Fibroblast of peridontal ligament (primary cell): ENCODE measurements at regions not wholly inside any gene's neighbourhood (a gene's known extent, or its start where the extent isn't known, plus 50 kb on each side); places are given as distances from the start of the nearest gene placed in this dataset.
A peak's percentile ranks its signal among the peaks of the same experiment; 100 is the strongest.

Experiments
- DNase-seq: peaks from one replicate; pipeline ENCODE4 v3.0.0-alpha.2; 2010; ENCODE audit errors: extremely low read depth

GRCh38 chr5:126199467-126199866 lies 223.7 kb upstream of the GRAMD2B start:
- no peak for DNase-seq

DNA sequence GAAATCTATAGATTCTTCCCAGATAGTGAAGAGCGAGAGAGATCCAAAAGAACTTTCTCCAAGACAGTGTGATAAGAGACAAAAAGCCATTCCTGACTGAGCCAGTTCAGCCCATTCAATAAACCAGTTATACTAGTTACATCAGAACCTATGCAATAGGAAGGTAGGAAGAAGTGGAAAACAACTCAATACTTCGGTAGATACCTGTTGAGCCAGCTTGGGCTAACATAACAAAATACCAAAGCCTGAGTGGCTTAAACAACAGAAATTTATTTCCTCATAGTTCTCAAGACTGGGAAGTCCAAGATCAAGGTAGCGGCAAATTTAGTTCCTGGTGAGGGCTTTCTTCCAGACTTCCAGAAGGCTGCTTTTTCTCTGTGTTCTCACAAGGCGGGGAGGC lies 214.5 kb upstream of the GRAMD2B start:
- no peak for DNase-seq

DNA sequence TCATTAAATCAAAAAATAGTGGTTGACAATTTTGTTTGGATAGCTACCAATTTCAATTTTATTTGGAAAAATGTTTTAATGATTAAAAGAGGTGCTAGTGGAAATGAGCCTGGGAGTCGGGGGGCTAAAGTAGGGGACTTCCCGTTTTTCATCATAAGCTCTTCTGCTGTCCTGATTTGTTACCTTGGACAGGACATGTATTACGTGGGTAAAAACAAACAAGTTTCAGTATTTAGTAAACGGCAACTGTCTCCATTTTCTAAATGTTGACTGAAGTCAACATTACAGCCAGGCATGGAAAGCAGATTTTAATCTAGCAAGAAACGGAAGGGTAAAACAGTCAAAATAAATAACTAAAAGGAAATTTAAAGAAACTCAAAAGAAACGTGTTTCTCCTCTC lies 212.3 kb upstream of the GRAMD2B start:
- no peak for DNase-seq

DNA sequence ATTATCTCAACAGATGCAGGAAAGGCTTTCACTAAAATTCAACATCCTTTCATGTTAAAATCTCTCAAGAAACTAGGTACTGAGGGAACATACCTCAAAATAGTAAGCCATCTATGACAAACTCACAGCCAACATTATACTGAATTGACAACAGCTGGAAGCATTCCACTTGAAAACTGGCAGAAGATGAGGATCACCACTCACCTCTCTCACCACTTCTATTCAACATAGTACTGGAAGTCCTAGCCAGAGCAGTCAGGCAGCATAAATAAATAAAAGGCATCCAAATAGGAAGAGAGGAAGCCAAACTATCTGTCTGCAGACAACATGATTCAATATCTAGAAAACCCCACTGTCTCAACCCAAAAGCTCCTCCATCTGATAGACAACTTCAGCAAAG lies 203.6 kb upstream of the GRAMD2B start:
- no peak for DNase-seq

GRCh38 chr5:126220725-126221124 lies 202.5 kb upstream of the GRAMD2B start:
- DNase-seq, result no peak

DNA sequence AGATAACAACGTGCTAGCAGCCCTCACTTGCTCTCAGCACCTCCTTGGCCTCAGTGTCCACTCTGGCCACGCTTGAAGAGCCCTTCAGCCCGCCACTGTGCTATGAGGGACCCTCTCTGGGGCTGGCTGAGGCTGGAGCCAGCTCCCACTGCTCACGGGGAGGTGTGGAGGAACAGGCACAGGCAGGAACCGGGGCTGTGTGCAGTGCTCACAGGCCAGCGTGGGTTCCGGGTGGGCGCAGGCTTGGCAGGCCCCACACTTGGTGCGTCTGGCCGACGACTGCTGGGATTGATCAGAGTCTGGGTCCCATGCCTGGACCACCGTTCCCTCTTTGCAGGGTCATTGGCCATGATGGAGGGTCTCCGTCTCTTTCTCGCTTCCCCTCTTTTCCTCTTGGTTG lies 194.3 kb upstream of the GRAMD2B start:
- no peak for DNase-seq

DNA sequence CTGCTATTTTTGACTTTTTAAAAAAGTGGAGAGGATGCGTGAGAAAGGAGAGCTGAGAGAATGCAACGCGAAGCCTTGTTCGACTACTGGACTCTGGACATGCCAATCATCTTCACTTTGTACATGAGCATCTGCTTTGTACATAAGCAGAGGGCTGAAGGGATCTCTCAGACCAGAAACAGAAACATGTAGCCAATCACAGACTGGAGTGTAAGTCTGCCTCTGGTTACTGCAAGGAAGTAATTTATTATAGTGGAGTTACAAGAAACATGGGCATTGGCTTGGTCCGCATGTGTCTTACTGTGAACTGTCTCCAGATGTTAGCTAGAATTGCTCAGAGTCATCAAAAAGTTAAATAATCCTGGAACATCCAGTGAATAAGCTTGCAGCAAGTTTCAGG lies 190.0 kb upstream of the GRAMD2B start:
- DNase-seq, result peak; percentile 3

DNA sequence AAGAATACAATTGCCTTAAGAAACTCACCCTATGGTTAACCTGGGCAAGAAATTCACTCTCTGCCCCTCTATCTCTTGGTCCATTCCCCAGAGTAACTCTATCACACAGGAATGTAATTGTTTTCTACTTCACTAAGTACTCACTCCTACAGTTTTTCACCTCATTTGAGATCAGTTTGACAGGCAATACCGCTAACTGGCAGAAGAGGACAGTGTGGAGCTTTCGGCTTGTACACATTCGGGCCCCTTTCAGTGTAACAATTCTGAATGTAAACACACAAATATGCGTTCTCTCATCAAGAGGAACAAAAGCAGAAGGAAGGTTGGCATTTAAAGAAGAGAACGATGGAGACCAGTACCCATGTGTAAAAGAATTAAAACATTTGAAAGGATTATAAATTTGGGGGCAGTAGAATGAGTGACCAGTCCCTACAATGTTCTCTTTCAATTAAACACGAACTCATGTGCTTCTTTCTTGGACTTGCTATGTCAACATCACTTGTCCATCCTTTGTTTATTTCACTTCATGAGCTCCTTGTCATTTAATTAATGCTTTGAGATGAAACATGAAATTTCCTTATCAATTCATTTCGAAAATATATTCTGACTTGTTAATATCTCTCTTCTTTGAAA lies 188.5 kb upstream of the GRAMD2B start:
- peak; percentile 30 for DNase-seq

GRCh38 chr5:126235628-126236027 lies 187.6 kb upstream of the GRAMD2B start:
- no peak for DNase-seq

DNA sequence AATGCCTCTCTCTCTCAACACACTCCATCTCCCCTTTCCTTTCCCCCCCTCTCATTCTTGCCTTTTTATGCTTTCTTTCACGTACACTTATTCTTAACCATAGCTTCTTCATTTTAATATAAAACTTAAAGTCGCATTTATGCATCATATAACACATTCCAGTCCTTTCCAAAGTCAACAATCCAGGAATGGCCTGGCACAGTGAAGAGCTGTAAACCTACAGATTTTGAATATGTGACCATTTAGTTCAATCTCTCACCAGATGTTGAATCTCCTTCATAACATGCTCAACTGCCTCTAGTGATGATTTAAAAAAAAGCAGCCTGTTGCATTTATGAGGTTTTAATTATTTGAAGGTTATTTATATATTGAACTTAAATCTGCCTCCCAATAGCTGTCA lies 186.2 kb upstream of the GRAMD2B start:
- DNase-seq, result no peak

- DNase-seq, result no peak
Observed at GRCh38 chr5:126248611-126249010, 174.6 kb upstream of the GRAMD2B start.

- DNase-seq, result no peak
Observed at GRCh38 chr5:126251024-126251423, 172.2 kb upstream of the GRAMD2B start.

GRCh38 chr5:126253406-126253805 lies 169.8 kb upstream of the GRAMD2B start:
- no peak for DNase-seq

DNA sequence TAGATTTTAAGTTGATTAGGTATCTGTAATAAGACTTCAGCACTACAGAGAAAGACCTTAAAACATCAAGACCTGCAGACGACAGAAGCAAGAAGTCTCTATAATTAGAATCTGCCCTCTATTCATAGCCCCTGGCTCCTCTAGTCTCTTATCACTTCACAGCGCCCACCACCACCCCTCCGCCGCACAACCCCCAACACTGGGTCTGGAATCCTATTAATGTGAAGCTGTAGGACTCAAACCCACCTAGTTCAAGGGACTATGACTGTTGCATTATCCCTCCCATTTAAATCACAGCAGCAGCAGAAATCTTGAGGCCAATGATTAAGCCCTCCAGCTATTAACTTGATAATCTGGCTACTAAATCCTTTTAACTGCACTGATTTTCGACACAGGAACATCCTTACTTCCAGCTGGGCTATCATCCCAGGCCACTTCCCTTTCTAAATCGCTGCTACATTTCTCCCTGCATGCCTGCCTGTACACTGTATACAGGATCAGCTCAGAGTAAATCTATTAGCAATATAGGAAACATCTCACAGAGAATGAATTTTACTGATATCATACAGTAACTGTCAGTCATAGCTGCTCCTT lies 159.5 kb upstream of the GRAMD2B start:
- DNase-seq, result no peak

DNA sequence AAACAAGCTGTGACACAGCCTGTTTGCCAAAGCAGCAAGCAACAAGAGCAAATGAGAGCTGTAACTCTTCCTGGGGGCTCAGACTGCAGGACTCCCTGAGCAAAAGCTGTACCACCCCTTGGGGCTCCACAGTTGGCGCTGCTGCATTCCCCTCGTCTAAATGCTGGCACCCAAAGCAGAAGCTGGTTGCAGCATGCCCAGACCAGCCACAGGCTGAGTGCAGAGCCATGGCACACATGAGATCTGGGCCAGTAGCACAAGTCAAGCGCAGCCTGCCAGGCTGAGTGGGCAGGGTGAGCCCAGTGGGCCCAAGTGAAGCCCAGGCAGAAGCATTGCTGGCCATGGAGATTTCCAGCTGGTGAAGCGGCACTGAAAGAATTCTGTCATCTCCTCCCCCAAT lies 157.3 kb upstream of the GRAMD2B start:
- no peak for DNase-seq

GRCh38 chr5:126267438-126267837 lies 155.8 kb upstream of the GRAMD2B start:
- DNase-seq, result no peak

GRCh38 chr5:126268697-126269315 lies 154.4 kb upstream of the GRAMD2B start:
- no peak for DNase-seq

GRCh38 chr5:126269511-126269910 lies 153.7 kb upstream of the GRAMD2B start:
- no peak for DNase-seq

DNA sequence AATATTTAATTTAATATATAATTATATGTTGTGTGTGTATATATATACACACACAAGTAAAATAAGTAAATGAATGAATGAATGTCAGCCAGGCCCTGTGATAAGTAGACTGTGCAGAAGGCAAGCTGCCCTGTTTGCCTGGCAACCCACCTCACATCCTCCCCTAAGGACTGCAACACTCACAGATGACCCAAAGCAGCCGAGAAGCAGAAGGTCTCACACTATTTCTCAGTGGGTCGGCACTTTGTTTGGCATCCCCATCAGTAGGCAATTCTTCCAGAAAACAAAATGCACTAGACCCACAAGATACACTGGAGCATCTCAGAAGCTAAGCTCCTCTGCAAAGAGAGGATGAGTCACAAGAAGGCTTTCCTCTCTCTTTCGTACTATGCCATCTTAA lies 152.1 kb upstream of the GRAMD2B start:
- no peak for DNase-seq

- no peak for DNase-seq
Observed at GRCh38 chr5:126274076-126274762, 149.0 kb upstream of the GRAMD2B start.

DNA sequence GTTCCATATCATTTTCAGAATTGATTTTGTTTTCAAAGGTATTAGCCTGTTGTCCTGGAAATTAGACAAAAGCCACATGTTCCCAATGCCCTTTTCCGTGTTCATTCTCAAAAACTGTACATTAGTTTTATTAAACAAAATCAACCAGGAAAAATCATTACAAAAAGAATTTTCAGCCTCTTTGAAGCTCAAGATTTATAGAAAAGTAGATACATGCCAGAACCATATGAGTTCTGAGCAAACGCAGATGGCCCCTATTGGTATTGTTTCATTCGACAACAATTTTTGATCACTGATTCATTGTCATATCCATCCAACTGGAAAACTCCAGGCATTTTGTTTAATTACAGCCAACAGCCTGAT lies 148.5 kb upstream of the GRAMD2B start:
- no peak for DNase-seq

DNA sequence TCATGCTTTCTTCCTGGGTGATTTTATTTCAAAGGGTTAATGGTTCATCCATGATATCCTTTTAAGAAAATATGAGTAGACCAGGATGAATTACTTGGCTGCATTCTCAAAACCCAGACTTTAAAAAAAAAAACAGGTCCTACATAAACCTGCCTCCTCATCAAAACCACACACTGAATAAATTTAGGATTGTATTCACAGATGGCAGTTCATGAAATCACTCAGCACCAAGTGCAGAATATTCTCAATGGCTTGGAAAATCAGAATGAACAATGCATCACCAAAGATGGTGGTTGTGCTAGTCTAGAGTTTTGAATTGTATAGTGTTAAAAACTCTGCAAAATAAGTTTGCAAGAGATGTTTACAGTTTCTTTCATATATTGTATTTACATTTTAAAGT lies 145.4 kb upstream of the GRAMD2B start:
- DNase-seq, result no peak

GRCh38 chr5:126280343-126280742 lies 142.9 kb upstream of the GRAMD2B start:
- DNase-seq, result no peak
